Ishikawa (cell line): ENCODE measurements at regions not wholly inside any gene's neighbourhood (a gene's known extent, or its start where the extent isn't known, plus 50 kb on each side); places are given as distances from the start of the nearest gene placed in this dataset.

Experiments
- CEBPB ChIP-seq: IDR thresholded peaks from 2 replicates; pipeline ENCODE4 v1.6.1; 2012
- CREB1 ChIP-seq: IDR thresholded peaks from 2 replicates; pipeline ENCODE4 v1.6.1; 2012; ENCODE audit warnings: low read depth
- EGR1 ChIP-seq: IDR thresholded peaks from 2 replicates; pipeline ENCODE4 v1.6.1; 2012
- EP300 ChIP-seq: IDR thresholded peaks from 2 replicates; pipeline ENCODE4 v1.6.1; 2012; ENCODE audit warnings: borderline replicate concordance
- FOXM1 ChIP-seq: IDR thresholded peaks from 2 replicates; pipeline ENCODE4 v1.6.1; 2012; ENCODE audit warnings: low read depth, borderline replicate concordance
- NFIC ChIP-seq: IDR thresholded peaks from 2 replicates; pipeline ENCODE4 v1.6.1; 2012
- RAD21 ChIP-seq: IDR thresholded peaks from 2 replicates; pipeline ENCODE4 v1.6.1; 2012; ENCODE audit warnings: low read depth
- TAF1 ChIP-seq: IDR thresholded peaks from 2 replicates; pipeline ENCODE4 v1.6.1; 2012; ENCODE audit warnings: low read depth, mild to moderate bottlenecking
- TCF12 ChIP-seq: IDR thresholded peaks from 2 replicates; pipeline ENCODE4 v1.6.1; 2012; ENCODE audit warnings: low read depth
- TEAD4 ChIP-seq: IDR thresholded peaks from 2 replicates; pipeline ENCODE4 v1.6.1; 2012
- YY1 ChIP-seq: IDR thresholded peaks from 2 replicates; pipeline ENCODE4 v1.6.1; 2012; ENCODE audit warnings: low read depth
- ZBTB7A ChIP-seq: IDR thresholded peaks from 2 replicates; pipeline ENCODE4 v1.6.1; 2012; ENCODE audit warnings: low read depth
- TF ChIP-seq, protein P1 (sequence below): IDR thresholded peaks from 2 replicates; pipeline ENCODE4 v1.6.1; 2012
- TF ChIP-seq, protein P2 (sequence below): IDR thresholded peaks from 2 replicates; pipeline ENCODE4 v1.6.1; 2012; ENCODE audit warnings: low read depth, mild to moderate bottlenecking
- TF ChIP-seq, protein P3 (sequence below): IDR thresholded peaks from 2 replicates; pipeline ENCODE4 v1.6.1; 2012

DNA sequence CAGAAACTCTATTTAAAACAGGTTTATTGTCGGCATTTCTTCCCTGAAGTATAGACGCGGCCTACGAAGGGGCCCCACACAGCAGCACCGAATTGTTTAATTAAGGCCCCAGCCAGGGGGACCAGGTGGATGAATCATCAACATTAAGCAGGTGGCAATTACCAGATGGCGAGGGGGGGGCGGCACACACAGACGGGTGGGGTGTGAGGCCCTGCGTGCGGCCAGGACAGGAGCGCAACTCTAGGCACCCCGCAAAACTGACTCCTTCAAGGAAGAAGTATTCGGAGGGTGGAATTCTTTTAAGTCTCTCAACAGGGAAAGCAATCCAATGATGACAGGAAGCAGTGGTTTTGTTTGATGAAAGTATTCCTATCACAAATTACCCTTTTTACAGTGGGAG is 830.4 kb downstream of the GALR1 start:
- no peak for TF ChIP-seq YY1
- no peak for TF ChIP-seq TAF1
- TF ChIP-seq, protein P1, sequence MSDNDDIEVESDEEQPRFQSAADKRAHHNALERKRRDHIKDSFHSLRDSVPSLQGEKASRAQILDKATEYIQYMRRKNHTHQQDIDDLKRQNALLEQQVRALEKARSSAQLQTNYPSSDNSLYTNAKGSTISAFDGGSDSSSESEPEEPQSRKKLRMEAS: no peak
- TF ChIP-seq FOXM1: no peak
- TF ChIP-seq CREB1: no peak
- TF ChIP-seq EP300: no peak
- TF ChIP-seq, protein P2, sequence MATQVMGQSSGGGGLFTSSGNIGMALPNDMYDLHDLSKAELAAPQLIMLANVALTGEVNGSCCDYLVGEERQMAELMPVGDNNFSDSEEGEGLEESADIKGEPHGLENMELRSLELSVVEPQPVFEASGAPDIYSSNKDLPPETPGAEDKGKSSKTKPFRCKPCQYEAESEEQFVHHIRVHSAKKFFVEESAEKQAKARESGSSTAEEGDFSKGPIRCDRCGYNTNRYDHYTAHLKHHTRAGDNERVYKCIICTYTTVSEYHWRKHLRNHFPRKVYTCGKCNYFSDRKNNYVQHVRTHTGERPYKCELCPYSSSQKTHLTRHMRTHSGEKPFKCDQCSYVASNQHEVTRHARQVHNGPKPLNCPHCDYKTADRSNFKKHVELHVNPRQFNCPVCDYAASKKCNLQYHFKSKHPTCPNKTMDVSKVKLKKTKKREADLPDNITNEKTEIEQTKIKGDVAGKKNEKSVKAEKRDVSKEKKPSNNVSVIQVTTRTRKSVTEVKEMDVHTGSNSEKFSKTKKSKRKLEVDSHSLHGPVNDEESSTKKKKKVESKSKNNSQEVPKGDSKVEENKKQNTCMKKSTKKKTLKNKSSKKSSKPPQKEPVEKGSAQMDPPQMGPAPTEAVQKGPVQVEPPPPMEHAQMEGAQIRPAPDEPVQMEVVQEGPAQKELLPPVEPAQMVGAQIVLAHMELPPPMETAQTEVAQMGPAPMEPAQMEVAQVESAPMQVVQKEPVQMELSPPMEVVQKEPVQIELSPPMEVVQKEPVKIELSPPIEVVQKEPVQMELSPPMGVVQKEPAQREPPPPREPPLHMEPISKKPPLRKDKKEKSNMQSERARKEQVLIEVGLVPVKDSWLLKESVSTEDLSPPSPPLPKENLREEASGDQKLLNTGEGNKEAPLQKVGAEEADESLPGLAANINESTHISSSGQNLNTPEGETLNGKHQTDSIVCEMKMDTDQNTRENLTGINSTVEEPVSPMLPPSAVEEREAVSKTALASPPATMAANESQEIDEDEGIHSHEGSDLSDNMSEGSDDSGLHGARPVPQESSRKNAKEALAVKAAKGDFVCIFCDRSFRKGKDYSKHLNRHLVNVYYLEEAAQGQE: no peak
- TF ChIP-seq EGR1: no peak
- TF ChIP-seq RAD21: no peak
- no peak for TF ChIP-seq TEAD4

DNA sequence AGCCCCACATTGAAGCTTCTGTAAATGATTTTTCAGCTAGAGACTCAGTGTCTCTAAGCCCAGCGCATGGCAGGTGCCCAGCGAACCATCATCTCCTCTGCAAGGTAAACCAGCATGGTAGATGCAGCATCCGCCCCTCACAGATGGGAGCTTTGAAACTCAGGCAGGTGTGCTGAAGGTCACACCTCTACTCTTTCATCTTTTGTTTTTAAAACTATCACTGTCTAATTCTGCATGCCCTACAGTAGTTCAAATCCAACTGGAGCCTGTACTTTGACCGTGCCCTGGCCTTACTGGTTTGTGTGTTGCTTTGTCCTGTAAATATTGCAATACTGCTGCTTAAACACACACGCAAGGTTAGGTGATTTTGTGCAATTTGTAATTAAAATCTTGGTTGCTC is 831.1 kb downstream of the GALR1 start:
- TF ChIP-seq ZBTB7A (no peak), EGR1 (no peak), TEAD4 (no peak), CREB1 (no peak), TAF1 (no peak), YY1 (no peak), TCF12 (no peak), FOXM1 (no peak), EP300 (no peak), RAD21 (no peak)
- TF ChIP-seq, protein P1: no peak
- TF ChIP-seq, protein P2: no peak

DNA sequence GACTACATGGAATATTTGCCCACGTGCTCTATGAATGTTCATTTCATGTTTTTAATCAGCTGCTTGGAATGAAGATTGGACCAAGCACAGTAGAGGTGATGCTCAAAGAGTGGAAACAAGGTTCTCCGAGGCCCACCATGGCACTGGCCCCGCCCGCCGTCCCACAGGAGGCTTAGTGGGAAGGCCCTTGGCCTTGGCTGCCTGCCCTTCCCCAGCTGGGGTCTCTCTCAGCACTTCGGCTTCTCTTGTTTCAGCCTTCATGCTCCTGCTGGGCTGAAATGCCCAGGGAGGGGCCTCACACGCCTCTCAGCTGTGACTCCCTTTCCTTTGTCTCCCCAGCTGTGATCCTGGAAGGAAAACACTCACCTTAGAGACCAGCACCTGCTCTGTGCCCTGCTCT is 833.2 kb downstream of the GALR1 start:
- TF ChIP-seq CEBPB (no peak), TAF1 (no peak), CREB1 (no peak), YY1 (no peak), ZBTB7A (no peak), TCF12 (no peak), EGR1 (no peak), FOXM1 (no peak), EP300 (no peak), NFIC (no peak), RAD21 (no peak), TEAD4 (no peak)
- TF ChIP-seq, protein P2: no peak
- TF ChIP-seq, protein P3, sequence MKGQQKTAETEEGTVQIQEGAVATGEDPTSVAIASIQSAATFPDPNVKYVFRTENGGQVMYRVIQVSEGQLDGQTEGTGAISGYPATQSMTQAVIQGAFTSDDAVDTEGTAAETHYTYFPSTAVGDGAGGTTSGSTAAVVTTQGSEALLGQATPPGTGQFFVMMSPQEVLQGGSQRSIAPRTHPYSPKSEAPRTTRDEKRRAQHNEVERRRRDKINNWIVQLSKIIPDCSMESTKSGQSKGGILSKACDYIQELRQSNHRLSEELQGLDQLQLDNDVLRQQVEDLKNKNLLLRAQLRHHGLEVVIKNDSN: no peak
- TF ChIP-seq, protein P1: no peak

DNA sequence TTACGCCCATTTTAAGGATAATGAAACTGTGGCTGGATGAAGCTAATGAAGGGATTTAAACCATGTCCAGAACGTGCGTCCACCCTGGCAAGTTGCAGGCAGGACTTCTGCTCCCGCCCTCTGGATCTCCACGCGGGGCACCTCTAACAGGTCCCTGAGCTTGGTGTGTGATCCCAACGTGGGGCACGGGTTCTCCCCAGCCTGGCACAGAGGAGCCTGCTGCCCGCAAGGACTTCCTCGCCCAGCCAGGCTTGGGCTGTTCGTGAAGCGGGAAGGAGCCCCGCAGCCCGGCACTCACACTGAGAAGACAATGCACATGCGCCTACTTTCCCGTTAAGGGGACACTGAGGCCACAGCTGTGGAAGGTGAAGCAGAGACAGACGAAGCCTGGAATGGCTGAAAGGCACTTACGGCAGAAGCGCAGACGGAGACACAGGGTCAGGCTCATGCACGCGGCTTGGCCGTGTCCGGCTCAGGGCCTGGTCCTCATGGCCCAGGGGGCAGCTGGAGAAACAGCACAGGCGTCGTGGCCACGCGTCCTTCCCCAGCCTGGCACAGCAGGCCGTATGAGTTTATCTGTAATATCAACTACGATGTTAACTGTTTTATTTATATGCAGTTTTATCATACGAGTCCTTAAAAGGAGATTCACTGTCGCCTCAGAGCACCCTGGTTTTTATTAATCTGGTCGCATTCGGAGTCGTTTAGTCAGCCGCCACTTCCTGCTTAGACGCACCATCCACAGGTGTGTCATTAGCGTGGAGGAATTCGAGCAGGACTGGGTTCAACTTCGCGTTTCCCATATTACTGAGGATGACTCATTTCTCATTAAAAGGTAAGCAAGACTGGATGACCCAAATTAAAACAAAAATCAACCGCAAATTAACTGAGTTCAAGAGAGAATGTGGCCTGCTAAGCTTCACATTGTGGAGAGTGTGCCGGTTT is 835.9 kb downstream of the GALR1 start:
- no peak for TF ChIP-seq TAF1
- TF ChIP-seq TEAD4: no peak
- TF ChIP-seq FOXM1: no peak
- TF ChIP-seq EP300: no peak
- no peak for TF ChIP-seq NFIC
- TF ChIP-seq, protein P3: no peak
- no peak for TF ChIP-seq EGR1
- TF ChIP-seq YY1: no peak
- no peak for TF ChIP-seq CEBPB
- TF ChIP-seq, protein P2: no peak
- TF ChIP-seq, protein P1: no peak
- no peak for TF ChIP-seq TCF12
- TF ChIP-seq RAD21: no peak
- TF ChIP-seq CREB1: no peak
